A172 (cell line): ENCODE measurements at regions not wholly inside any gene's neighbourhood (a gene's known extent, or its start where the extent isn't known, plus 50 kb on each side); places are given as distances from the start of the nearest gene placed in this dataset.

Experiments
- DNase-seq: peaks from one replicate; pipeline ENCODE4 v3.0.0-alpha.2; 2015; ENCODE audit warnings: low spot score

DNA sequence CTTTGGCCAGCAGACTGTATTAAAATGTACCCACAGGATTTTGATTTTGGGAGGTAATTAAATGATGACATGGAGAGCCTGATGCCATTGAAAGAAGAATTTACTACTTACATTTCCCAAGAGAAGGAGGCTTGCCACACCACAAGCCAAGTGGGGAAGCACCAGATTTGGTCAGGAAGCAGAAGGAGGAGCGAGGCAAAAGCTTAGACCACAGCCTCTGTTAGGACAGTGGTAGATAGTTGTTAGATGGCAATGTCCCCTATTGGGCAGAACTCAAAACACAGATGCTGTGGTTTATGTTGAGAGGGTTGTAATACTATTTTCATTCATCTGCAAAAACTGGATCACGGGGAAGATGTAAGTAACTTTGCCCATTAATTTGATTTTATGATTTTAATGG is 709.4 kb downstream of the VRK1 start:
- no peak for DNase-seq

DNA sequence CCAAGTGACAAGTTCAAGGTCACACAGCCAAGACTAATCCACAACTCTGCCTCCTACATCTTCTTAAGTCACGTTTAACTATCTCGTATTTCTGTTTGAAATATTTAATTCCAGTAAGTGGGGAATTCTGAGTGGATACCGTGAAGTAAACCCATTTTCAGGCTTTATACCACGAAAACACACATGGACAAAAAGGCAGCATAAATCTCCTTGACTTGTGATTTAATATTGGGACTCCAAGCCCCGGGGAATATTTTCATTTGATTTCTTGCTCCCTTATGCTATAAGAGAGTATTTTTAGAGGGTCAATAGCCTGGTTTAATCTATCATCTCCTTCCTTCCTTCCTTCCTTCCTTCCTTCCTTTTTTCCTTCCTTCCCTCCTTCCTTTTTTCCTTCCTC is 716.7 kb downstream of the VRK1 start:
- DNase-seq: no peak

DNA sequence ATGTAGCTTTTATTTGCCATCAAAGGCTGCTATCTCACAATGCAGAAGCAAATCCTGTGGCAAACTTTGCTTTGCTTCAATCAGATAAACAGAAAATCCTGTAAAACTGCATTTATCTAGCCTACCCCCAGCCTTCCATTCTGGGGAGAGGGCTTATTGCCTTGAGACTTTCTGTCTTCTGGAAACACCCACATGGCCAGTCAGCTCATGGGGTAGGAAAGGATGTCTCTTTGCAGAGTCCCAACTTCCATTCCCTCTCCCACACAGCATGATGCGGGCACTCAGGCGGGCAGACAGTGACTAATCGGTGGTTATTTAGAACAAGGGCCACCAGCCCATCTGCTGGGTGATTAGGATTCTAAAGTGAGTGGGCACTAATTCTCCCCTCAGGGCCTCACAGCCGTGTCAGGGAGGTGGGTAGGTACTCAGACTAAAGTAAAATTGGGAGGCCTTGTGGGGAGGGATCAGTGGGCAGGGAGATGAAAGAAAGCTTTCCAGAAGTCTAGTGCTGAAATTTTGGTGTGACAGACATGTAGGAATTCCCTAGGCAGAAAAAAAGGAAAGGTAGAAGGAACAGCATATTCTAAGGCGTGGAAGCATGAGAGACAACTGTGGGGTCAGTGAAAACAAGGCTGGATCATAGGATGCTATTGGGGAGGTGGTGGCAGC is 720.5 kb downstream of the VRK1 start:
- DNase-seq: no peak

DNA sequence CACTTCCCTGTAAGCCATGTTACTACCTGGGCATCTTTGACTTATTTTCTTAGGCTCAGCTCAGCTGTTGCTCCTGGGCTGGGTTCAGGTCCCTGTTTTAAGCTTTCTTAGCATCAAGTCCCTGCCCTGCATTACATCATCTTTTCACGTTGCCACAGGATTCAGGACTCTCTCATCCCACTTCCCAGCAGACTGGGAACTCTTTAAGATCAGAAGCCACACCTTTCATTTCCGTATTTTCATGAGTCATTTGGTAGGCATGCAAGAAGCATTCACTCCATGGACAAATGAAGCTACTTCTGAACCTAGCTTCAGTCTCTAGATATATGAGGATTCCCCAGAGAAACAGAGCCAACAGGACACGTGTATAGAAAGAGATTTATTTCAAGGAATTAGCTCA is 726.8 kb downstream of the VRK1 start:
- DNase-seq: peak; percentile 31

DNA sequence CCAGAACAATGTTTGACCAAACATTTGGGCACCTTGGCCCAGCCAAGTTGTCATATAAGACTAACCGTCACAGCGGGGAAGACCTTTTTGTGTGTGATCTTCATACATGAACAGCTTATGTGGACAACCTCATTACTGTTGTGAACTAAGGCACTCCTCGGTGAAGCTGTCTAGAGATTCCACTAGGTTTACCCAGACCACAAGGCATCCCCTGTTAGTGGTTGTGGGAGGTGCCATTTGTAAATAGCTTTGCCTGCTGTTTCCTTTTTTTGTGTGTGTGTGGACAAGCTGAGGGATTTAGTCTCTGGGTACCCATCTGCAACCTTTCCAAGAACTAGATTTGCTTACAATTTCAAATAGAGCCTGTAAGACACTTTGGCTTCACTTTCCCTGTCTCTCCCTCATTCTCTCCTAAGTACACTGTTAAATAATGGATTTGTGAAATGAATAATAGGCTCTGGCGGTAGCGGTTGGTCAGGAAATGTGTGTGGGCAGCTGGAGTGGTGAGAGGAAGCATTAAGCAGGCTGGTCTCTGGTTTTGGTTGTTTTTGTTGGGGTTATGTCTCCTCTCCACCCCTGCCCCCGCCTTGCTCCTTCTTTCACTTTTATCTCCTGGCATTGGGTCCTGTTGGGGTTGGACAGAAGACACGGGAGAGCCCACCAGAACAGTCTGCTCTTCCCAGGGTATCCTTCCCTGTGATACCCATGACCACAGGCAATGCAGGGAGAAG is 727.6 kb downstream of the VRK1 start:
- no peak for DNase-seq

DNA sequence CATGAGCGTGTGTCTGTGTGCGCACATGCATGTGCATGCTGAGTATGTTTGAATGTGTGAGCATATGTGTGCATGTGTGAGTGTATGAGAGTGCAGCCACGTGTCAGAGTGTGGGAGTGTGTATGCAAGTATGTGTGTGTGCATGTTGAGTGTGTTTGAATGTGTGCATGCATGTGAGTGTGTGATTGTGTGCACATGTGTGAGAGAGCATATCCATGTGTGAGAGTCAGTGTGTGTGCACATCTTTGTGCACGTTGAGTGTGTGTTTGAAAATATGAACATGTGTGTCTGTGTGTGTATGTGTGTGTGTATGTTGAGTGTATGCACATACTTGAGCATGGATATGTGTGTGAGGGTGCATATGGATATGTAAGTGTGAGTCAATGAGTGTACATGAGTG is 730.8 kb downstream of the VRK1 start:
- no peak for DNase-seq

DNA sequence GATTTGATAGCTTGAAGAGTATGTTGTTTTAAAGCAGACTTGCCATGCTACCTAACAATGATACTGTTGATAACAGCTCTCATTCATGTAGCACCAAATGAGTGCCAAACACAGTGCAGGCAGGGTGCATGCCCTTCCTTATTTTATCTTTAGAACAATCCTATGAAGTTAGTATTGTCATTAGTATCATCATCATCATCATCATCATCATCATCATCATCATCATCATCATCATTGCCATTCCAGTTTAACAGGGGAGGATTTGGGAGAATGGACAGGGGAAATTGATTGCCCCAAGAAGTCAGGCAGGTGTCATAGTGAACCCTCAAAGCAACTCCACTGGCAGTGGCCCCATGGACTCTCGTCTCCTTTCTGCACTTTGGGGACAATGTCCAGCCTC is 734.9 kb downstream of the VRK1 start:
- DNase-seq: no peak

DNA sequence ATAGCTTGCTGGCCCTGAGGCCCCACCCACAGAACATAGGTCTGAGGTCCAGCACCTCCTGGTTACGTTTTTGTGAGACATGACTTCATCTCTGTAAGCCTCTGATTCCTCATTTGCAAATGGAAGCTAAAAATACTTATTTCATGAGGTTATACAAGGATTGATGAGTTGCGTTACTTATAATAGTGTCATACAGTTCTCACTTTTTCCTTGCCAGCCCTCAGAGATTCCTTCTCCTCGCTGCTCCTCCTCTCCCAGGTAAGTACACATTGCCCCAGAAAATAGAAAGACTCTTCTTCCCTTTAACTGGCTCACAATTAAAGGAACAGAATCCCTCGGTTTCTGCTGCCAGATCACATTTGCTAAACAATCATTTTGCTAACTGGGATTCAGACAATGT is 739.2 kb downstream of the VRK1 start:
- DNase-seq: no peak

DNA sequence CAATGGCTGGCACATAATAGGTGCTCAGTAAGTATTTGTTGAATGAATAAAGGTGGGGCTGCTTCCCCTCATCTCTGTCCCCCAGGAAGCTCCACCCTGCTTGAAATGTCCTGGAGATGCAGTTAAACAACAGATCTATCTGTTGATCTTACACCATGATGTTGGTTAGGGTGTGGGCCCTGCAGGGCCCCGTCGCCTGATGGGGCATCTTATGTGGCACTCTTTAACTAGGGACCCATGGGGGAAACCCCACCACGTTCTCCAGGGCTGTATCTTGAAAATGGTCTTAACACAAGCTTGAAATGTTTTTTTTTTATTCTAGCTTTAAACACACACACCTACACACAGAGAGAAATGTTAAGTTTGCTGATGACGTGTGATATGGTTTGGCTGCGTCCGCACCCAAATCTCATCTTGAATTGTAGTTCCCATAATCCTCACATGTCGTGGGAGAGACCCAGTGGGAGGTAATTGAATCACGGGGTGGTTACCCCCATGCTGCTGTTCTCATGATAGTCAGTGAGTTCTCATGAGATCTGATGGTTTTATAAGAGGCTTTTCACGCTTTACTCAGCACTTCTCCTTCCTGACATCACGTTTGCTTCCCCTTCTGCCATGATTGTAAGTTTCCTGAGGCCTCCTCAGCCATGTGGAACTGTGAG is 741.7 kb downstream of the VRK1 start:
- no peak for DNase-seq

DNA sequence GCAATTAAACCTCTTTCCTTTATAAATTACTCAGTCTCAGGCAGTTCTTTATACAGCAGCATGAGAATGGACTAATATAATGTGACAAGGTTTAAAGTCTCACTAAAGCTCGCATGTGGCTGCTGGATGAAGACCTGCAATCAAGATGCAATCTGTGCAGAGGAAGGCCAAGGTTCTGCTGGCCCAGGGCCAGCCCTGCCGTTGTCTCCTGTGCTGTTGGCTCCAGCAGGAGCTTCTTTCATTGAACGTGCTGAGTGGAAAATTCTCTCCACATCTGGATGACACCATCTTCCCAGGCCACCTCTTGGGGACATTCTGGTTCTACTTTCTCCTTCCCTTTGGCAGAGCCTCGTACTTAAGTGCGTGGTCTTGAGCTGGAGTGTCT is 742.2 kb downstream of the VRK1 start:
- DNase-seq: no peak

DNA sequence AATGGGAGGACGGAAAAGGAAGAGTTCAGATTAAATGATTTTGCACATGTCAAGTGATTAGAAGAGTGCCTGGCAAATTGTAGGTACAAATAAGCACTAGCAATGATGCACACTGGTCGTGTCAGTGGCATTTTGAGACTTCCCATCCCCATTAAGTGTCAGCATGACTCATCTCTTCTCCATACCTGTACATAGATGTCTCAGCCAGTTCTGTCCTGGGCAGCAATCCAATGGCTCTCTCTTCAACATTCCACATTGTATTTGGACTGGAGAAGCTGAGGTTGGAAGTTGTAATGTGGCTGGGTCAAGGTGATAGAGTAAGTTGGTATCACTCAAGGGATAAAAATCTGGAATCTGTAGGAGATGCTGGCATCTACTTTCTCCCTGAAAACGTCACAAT is 742.7 kb downstream of the VRK1 start:
- no peak for DNase-seq

DNA sequence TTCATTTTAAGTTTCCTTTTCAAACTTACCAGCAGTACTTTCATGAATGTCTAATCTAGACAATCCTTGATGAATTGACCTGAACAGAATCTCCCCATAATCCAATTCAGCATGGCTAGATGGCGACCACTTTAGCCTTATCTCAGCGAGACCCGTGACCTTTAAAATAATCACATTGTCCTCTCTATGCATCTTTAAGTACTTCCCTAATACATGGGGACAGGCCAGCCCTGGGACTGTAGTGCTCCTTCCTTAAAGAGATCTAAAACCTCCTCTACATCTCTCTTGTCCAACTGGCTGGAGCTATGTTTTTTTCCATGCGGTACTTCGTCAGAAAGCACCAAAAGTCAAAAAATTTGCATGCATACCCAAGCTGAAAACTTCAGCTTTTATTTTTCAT is 746.0 kb downstream of the VRK1 start:
- DNase-seq: no peak

DNA sequence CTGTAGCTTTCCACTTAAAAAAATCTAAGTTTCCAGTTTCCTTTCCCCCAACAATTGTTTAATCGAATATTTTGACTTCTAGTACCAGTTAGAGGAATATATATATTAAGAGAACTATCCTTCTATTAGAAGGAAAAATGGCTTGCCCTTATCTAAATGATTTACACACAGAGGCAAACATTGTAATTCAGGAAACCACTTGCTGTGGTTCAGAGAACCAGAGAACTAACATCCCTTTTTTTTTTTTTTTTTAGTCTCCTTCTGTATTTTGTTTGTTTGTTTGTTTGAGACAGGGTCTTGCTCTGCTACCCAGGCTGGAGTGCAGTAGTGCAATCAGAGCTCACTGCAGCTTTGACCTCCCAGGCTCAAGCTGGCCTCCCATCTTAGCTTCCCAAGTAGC is 746.6 kb downstream of the VRK1 start:
- DNase-seq: no peak

DNA sequence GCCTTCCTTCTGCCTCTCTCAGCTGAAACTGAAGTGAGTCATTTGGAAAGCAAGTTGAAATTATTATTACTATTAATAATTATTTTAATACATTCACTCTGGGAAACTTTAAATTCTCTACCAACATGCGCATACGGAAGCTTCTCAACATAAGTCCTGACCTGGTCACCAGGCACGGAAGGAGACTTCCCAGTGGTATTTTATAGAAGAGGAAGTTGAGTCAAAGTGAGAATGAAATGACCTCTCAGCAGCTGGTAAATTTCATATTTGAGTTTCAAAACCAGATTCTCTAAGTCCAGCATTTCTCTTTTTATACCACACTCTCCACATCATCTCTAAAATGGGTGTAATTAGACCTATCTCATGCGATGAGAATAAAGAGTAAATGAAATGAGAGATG is 747.4 kb downstream of the VRK1 start:
- DNase-seq: no peak

DNA sequence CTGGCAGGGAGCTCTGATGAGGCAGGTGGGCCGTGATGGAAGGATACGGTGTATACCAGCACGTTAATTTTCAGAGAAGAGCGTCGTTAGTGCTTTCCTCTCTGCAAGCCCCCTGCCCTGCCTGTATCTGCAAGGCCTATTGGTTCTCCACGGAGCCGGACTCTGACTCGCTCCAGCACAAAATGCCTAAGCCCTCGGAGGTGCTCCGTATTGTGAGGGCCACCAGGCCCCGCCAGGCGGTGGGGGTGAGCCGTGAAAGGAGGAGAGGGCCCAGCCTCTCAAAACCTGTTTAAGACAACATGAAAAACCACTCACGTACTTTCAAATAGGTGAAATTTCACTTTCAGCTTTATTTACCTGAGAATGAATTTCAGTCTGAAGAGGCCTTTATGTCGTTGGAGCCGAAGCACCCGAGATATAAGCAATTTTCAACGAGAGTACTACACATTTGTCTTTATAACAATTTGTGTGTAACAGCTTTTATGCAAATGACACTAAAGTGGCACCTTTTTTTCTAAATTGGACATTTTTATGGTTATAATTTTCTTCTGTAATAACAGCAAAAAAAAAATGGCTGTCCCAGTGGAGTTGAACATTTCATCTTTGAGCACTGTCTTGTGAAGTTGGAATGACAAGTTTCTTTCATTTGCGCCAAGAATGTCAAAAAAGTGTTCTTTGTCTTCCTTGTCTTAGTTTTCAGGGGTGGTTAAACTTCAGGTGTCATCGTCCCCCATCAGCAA is 749.5 kb downstream of the VRK1 start:
- no peak for DNase-seq

DNA sequence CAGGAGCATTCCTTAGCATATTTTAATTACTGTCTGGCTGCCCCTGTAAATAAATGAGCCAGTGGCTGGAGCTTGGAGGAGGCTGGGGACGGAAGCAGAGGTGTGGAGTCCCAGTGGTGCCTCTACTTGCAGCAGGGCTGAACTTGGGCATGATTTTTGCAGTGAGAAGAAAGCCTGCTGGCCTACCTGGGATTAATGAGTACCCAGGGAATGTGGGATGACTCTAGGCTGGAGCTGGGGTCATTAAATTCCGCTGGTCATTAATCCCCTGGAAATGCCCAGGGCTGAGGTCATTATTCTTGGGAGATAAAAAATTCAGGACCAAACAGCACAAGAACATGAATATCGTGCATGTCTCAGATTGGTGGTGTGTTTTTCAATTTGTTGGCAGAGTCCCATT is 753.3 kb downstream of the VRK1 start:
- DNase-seq: no peak

DNA sequence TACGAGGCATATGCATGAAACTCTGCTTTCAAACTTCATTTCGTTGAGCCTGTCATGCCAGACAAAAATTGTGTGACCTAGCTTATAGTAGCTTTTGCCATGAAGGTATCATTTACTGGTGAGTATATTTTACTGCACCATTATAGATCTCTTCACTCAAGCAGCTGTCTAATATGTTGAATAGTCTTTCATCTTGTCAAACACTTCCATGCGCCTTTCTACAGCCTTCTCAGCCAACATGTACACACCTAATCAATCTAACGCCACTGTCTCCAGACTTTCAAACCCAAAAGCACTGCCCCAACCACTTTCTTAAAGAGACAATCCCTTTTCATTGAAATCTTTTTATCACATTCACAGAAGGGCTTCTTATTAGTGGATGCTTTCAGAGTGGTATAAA is 757.4 kb downstream of the VRK1 start:
- DNase-seq: no peak

DNA sequence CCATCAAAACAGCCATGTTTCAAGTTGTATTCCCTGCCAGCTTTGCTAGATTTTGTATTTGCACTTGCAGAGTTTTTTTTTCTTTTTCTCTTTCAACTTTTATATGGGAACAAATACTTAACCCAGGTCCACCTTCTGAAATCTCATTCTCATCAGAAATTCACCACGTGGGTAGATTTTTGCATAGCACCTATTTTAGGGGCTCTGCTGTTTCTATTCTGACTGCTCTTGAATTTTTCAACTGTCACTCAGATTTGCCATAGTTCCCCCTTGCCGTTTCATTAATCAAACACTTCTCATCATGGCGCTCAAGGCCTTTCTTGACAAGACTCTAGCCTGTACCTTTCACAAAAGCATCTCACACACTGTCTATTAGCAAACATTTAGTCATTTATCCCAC is 767.2 kb downstream of the VRK1 start:
- DNase-seq: no peak

DNA sequence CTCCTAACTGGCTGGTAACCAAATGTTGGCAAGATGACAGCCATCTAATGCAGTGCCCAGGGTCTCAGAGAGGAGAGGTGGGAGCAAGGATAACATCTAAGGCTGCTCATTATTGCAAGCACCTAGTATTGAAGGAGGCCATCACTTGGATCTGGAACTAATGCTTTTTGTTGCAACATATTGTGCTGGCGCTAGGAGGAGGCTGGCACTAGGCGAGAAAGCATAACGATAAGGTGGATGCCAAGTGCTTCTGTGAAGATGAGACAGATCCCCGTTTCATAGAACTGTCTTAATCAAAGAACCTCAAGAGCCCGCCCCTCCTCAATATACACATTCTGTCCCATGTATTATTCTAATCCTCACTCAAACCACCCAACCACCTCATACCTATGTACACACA is 774.0 kb downstream of the VRK1 start:
- no peak for DNase-seq

DNA sequence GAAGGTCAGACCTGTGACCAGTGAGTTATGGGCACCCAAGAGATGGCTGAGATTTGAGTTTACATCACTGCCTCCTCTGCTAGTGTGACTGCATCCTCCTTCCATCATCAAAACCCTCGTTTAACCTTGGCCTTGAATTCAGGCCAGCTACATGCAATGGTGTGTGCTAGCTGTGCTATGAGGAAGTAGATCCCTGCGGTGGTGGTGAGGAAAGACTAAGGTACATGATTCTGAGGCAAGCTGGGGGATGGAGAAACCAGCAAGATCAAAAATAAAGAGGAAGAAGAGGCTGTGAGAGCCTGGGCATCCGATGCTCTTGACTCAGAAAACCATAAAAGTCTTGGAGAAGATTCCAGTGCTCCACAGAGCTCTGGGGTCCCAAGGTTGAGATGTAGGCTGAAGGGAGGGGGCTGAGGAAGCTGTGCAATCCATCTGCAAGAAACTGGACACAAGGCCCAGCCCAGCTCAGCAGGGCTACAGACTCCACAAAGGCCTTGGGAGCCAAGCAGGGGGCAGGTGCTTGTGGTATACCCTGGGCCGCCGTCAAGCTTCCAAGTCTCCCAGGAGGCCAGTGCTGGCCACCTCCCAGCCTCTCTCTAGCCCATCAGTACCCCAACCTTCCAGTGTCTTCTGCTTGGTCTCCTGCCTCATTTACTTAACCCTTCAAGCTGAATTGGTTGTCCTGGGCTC is 774.8 kb downstream of the VRK1 start:
- no peak for DNase-seq

DNA sequence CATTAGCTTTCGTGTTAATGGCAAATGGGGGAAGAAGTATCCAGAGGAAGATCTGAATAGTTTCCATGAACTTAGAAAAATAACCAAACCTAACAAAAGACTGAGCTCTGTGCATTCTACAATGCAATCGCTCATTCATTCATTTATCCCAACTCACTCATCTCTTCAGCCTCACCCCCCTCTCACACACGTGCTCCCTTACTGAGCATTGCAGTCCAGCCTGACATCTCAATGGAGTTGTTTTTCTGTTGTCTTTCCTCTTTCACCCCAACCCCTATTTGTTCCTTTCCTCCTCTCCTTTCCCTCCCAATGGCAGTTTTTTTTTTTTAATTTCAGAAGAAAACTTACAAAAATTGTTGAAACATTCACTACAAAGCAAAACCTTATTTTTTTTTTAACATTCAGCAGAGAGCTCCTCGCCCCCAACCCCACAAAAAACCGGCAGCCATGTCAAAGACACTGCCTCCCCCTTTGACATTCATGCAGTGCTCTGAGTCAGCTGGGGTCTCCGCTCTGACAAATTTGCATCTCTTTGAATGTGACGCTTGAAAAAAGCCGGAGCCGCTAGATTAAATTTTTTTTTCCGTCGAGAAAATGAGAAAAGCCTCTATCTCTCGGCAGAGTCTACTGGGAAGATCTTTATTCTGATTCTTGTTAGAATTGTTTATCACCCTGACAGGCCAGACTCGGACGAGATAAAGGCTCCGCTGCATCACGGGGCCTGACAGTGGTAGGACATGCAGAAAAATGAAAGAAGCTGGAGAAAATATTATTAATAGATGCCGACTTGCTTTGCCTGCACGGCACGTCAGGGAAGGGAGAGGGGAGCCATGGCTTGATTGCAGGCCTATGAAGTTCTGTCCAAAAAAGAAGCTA is 775.6 kb downstream of the VRK1 start:
- DNase-seq: no peak
